ENCODE measurements at regions not wholly inside any gene's neighbourhood (a gene's known extent, or its start where the extent isn't known, plus 50 kb on each side); places are given as distances from the start of the nearest gene placed in this dataset.

DNA sequence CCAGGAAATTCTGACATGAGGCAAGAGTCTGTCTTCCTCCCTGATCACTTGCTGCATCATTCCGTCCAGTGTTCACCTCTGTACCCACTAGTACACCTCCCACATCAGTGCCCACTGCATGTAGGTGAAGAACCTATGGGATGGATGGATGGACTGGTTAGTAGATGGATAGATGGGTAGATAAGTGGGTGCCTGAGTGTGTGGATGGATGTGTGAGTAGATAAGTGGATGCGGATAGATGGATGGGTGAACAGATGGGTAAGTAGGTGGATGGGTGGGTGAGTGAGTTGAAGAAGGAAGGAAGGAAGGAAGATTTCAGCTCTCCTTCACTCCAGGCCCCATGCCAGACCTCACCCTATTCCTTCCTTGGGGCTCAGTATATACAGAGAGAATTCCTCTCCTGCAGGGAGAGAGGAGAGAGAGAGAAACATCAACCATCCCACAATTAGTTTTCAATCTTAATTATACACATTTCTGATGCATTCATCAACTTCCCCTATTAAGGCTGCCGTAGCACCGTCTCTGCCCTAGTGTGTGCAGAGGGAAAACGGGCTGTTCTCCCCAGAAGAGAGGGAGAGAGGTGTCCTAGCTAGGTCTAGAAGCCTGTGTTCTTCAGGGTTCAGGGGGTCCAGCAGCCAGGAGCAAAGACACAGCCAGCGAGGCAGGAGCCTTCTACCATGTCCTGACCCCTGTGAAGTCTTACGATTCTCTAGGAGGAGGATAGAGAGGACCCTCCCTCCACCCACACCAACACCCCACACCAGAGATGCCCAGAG is 125.3 kb downstream of the BUD13 start:
- intact Hi-C loops (cut with DNase I), result no loop called here
- DNase-seq (ENCODE audit: low spot score), result no peak
- no peak for ATAC-seq

DNA sequence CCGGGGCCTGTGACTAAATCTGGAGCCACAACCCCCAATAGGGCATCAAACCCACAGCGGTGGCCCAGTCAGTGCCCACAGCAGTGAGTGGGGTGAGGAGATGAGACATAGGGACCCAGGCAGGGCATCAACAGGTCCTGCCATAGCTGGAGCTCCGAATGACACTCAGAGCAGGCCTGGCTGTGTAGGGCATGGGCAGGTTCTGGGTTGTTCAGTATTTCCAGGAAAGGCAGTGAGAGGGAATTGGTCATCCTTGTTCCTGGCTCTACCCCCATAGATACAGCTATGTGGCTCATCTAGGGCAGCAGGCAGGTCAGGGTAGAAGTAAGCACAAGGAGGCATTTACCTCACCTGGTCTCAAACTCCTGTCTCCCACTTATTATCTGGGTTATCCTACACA is 126.6 kb downstream of the BUD13 start:
- ATAC-seq, result no peak
- intact Hi-C loops (cut with DNase I), result no loop called here
- no peak for DNase-seq (ENCODE audit: low spot score)

DNA sequence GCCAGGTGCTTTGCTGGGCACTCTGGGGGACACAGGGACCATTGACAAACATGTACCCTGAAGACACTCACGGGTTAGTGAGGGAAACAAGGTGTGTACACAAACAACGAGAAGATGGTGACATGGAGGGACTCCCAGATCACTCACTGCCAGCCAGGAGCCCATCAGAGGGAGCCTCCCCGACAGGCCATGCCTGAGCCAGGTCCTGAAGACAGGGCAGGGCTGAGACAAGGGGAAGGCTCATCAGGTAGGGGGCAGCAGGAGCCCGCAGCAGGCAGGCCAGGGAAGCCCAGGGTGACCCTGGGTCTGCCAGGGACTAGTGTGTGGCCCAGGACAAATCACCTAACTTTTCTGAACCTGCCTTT is 127.9 kb downstream of the BUD13 start:
- no peak for ATAC-seq
- intact Hi-C loops (cut with DNase I), result no loop called here
- DNase-seq (ENCODE audit: low spot score), result no peak

DNA sequence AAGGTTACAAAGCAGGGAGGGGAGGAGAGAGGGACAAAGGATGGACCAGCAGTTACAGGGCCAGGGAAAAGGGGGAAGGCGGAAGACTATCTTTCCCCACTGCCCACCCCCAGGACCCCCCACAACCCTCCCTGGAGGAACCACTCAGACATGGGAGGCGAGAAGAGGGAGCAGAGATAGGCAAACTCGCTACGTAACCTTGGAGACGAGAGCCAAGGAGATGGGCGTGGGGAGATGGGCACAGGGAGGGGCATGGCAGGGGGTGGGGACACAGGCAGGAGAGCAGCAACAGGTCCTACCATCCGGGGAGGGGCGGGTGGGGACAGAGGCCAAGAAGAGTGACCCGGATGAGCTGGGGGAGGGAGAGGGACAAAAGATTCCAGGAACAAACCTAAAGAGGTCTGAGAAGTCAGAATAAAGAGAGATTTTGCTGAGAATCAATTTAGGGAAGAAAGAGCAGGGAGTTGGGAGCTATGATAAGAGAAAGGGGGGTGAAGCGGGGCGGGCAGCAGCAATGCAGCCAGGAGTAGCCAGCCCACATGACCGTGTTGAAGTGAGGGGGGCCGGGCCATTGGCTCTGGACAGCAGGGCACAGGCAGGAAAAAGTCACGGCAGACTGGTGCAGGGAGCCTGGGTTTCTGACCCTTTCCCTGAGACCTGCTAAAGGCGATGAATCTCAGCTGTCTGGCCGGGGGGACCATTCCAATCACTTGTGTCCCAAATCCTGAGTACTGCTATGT is 128.4 kb downstream of the BUD13 start:
- intact Hi-C loops (cut with DNase I), result no loop called here
- no peak for ATAC-seq
- no peak for DNase-seq (ENCODE audit: low spot score)

DNA sequence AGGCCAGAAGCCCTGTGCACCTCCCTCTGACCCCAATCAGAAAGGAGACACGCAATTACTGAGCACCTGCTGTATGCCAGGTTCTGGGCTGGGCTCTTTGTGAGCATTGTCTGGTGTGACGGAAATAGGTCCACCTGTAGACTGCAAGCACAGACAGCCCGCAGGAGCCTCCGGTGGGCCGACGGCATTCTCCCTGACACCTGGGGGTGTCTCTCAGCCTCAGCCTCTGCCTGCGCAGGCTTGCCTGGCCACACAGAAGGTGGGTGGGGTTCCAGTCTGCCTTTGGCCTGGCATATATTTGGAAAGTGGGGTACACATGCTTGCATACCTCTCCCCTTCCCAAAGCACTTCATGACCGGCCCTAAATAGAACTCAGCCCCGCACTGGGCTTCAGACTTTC is 129.3 kb downstream of the BUD13 start:
- DNase-seq (ENCODE audit: low spot score) (no peak), ATAC-seq (no peak)
- intact Hi-C loops (cut with DNase I), result no loop called here

DNA sequence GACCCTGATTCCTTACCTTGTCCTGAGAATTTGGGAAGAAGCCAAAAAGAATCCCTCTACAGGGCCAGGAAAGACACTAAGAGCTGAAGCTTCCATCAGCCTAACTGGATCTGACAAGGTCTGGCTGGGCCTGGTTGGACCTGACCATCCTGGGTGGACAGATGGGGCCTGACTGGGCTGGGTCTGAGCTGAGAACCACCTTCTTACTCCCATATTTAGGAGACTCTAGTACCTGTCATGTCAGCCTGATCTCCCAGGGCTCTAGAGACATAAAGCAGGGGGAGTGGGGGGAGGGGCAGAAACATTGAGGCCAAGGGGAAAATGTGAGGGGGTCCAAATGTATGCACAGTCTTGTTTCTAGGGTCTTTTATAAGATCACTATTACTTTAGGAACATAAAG is 129.9 kb downstream of the BUD13 start:
- intact Hi-C loops (cut with DNase I), result no loop called here
- ATAC-seq (no peak), DNase-seq (ENCODE audit: low spot score) (no peak)

DNA sequence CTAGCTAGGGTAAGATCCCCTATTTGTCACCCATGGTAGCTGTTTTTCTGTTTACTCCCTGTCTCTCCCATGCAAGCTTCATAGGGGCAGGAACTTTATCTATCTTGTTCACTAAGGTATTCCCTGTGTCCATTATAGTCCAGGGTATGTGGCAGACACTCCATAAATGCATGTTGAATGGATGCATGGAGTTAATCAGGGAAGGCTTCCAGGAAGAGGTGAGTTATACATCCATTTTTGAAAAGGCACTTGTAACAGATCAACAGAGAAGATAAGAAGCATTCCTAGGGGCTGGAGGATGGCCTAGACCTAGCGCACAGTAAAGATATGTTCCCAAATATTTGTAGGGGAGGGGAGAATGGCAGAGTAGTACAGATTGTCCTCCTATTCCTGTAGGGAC is 130.3 kb downstream of the BUD13 start:
- no peak for ATAC-seq
- intact Hi-C loops (cut with DNase I), result no loop called here
- DNase-seq (ENCODE audit: low spot score), result no peak

DNA sequence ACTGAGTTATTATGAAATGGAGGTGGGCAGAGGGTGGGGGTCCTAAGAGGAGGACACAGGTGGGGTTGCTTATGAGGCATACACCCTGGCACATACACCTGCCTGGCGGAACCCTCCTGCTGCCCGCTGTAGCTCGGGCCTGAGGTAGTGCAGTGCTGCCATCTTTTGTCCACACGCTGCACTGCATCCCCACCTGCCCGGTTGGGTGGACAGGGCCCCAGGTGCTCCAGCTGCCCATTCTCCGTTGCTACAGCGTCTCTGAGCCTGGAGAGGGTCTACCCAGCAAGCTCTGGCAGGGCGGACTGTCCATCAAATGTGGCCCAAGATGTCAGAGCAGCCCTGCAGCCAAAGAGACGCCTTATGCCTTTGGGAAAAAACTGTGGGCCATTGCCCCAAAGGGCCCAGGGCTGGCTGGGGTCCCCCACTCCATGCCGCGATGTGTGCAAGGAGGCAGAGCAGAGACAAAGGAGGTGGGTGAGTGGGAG is 131.2 kb downstream of the BUD13 start:
- ATAC-seq (no peak), DNase-seq (ENCODE audit: low spot score) (no peak)
- intact Hi-C loops (cut with DNase I), result no loop called here

DNA sequence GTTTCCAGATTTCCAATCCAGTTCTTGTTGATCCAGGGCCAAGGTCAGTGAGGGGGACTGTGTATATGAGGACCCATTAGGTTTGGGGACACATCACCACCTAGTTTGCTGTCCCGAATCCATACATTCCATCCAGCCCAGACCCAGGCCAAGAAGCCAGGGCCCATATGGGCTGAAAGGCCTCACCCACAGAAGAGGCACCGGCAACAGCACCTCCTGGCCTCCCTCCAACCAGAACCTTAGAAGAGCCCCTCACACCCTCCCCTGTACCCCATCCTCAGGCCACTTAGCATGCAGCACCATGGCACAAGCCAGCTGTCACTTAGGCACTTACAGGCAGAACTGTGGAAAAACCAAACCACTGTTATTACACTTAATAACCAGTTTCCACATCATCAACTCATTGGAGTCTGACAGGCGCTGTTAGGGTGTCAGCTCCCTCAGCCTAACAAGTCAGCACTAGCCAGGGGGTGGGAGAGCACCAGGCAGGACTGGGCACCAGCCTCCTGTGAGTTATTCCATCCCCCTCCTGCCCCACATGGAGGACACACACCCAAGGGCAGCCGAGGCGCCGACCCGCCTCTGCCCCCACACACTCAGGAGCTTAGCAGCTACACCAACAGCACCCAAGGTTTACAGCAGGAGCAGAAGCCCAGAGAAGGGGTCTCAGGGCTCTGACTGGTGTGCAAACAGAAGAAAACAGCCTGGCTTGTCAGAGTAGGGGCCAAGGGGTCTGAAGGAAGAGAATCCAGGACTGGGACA is 132.0 kb downstream of the BUD13 start:
- ATAC-seq, result no peak
- no peak for DNase-seq (ENCODE audit: low spot score)
- intact Hi-C loops (cut with DNase I), result no loop called here

DNA sequence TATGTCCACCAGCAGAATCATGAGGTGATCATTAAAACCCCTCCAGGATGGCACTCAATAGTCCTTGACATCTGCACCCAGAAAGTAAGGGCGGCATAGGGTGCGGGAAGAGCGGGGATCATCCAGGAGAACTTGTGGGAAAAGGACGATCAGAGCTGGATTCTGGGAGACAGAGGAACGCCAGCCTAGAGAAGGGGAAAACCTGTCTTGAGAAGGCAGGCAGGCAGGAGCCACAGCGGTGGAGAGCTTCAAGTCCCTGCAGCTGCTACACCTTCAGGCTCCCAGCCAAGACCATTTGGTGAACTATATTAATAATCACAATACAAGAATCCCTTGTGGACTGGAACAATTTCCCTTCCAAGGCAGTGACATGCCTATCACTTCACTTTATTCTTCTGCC is 134.3 kb downstream of the BUD13 start:
- intact Hi-C loops (cut with DNase I), result no loop called here
- ATAC-seq, result no peak
- no peak for DNase-seq (ENCODE audit: low spot score)

DNA sequence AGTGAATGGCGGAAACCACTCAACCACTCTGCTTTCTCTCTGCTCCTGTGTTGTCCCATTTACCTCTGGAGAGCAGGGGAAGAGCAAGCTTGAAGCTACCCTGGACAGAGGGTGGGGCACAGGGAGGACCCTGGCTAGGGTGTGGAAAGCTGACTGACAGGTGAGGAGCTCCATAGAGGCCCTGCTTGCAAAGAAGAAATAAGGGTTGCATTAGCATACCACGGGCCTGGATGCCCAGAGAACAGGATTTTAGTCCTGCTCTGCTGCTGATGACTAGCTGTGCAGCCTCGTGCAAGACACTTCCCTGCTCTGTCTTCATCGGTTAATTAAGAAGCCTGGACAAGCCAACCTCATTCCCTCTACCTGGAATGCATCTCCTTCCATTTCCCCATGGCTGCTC is 135.0 kb downstream of the BUD13 start:
- DNase-seq (ENCODE audit: low spot score) (no peak), ATAC-seq (no peak)
- intact Hi-C loops (cut with DNase I), result no loop called here

DNA sequence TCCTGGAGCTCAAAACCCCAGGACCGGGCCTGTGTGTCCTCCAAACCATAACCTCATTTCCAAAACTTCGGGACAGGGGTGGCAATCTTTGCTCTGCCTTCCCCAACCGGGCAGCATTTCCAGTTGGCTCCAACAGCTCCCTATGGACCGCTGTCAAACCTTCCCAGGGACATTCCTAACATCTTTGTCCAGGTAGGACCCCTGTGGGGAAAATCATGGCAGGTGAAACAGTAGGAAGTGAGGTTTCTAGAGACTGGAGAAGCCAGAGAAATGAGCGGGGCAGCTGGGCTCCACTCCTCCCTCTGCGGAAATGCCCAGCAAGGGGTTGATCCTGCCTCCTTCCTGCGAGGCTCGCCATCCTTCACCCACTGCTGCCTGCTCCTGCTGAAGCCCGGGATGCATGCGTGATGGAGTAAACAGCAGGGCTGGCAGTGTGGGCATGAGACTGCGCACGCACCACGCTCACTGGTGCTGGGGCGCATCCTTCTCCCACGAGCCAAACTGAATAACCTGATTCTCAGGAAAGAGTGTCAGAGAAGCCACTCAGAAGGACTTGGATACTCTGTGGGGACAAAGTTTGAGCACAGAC is 136.4 kb downstream of the BUD13 start:
- ATAC-seq (no peak), DNase-seq (ENCODE audit: low spot score) (no peak)
- intact Hi-C loops (cut with DNase I), result no loop called here

DNA sequence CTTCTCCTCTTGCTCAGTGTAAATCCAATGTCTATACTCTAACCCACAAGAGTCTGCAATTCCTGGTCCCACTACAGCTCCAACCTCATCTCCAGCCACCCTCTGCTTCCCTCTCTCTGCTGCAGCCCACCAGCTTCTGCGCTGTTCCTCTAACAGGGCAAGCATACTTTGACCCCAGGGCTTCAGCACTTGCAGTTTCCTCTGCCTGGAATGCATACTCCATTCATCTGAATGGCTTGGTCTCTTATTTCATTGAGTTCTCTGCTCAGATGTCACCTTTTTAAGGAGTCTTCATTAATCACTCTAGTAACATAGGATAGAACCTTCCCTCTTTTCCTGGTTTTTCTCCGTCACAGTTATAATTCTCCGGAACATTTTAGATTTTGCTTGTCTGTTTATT is 141.6 kb downstream of the BUD13 start:
- ATAC-seq (no peak), DNase-seq (ENCODE audit: low spot score) (no peak)
- intact Hi-C loops (cut with DNase I), result no loop called here

DNA sequence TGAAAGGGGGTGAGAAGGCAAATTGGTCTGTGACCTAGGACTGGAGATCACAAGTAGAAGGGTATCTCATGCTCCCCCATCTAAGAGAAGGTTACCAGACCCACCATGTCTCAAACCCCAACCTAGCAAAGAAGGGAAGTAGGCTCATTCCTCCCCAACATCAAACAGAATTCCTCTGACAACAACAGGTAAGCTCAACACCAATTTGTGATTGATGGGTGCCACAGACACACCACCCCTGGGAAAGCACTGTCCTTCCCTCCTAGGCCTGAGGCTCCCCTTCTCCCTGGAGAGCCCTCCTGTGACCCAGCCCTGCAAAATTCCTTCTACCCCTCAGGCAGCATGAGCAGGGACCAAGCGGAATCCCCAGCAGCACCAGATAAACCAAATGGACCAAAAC is 154.3 kb downstream of the BUD13 start:
- intact Hi-C loops (cut with DNase I), result no loop called here
- no peak for ATAC-seq

DNA sequence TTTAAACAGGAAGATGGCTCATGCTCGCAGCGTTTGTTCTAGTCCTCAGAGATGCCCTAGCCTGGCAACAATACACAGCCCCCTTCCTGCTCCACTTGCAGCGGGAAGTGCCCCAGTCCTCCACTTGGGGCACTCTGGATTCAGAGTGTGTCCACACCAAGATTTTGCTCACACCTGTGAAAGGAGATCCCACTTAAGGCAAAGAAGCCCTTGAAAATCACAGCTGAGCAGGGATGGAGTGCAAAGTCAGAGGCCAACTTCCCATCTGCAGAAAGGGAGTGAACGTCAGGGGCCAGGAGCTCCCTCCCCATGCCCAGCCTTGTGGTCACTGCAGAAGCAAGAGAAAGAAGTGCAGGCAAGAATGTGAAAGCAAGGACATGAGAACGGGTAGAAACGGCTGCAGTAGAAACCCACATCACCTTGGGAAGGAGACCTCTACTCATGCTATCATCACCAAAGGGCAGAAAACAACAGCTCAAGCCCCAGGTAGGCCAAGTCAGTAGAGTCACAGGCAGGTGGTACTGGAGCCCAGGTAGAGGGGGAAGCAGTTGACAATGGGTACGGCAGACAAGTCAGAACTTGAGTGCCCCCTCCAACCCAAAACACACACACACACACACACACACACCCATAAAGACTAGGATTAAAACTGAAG is 157.4 kb downstream of the BUD13 start:
- no peak for DNase-seq (ENCODE audit: low spot score)
- intact Hi-C loops (cut with DNase I), result no loop called here
- ATAC-seq, result no peak

More for the DNA sequence above, 154.3 kb downstream of the BUD13 start:
- no peak for DNase-seq (ENCODE audit: low spot score)

DNA sequence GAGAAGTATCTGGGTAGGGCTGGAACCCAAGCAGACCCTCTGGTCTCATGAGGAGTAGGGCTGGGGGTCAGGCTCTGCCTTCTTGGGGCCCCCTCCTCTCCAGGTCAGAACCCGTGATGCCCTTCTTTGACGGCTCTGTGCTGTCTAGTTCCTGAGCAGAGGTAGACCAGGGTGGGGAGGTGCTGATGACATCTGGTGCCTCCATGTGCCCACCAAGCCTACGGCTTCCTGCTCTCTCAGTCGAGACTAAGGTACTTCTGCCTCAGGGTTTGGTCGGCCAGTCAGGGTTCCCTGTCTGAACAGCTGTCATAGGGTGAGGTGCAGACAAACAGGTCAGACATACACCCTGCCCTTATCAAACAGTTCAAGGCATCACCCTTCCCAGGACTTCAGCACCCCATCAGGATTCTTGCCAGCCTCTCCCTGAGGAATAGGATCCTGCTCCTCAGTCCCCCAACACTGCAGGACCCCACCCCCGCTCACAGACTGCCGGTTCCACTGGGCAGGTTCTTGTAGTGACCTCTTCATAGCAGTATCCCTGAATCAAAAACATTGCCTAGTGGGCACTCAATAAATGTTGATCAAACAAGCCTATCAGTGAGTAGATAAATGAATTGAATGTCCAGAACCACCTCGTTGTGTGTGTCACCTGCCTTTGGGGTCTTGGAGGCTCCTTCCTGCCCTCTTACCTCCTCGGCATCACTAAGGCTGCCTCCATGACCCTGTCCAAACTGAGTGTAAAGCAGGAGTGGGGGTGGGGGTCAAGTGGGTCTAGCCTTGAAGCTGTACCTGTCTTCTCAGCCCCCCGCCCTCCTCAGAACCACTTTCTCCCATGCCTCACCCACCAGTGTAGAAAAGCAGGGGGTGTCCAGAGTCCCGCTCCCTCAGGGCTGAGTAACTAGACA is 158.2 kb downstream of the BUD13 start:
- no peak for ATAC-seq
- DNase-seq (ENCODE audit: low spot score), result no peak
- intact Hi-C loops (cut with DNase I), result no loop called here

DNA sequence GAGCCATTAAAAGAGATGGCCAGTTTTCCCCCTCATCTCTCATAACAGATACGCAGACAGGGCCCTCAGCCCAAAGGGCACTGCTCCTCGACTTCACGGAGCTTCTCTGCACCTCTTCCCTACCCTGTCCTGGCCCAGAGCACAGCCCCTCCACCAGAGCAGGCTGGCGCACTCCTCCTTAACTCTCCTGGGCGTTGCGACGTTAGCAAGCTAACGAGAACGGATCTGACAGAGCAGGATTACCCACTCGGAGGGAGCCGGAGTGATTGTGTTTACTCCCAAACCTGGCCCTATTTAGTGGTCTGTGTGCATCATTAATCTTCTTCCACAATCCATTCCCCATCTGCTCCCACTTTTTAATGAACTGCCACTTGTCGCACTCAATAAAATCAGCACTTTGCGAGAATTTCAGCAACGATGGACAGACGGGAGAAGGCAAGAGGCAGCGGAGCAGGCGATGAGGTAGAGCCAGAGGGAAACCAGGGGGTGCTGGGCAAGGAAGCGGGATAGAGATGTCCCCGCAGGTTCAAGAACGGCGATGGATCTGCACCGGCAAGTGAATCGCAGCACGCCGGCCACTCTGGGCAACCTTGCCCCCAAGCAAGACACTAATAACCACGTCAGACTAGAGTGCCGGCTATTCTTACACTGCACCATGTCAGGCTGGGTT is 159.4 kb downstream of the BUD13 start:
- intact Hi-C loops (cut with DNase I), result no loop called here
- no peak for ATAC-seq
- no peak for DNase-seq (ENCODE audit: low spot score)

Data from sciatic nerve (tissue), 2 donors.